ENCODE measurements at regions not wholly inside any gene's neighbourhood (a gene's known extent, or its start where the extent isn't known, plus 50 kb on each side); places are given as distances from the start of the nearest gene placed in this dataset.

DNA sequence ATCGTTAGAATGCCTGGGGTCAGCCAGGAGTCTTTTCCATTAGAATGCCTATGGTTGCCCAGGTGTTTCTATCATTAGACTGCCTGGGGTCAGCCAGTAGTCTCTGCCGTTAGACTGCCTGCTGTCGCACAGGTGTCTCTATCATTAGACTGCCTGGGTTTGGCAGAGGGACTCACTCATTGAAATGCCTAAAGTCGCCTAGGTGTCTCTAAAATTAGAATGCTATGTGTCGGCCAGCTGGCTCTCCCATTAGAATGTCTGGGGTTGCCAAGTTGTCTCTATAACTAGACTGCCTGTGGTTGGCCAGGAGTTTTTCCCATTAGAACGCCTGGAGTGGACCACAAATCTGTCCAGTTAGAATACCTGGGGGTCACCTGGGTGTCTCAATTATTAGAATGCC lies 2266.5 kb downstream of the TP53TG3F start:
- TF ChIP-seq EZH2 (IDR thresholded peaks at IDR 0.05) (no peak), POLR2AphosphoS5 (IDR thresholded peaks at IDR 0.05; ENCODE audit: borderline replicate concordance, low read depth, low read length) (no peak), FOXP2 (optimal IDR thresholded peaks at IDR 0.05; ENCODE audit: control extremely low read depth, extremely low read length, insufficient read depth) (no peak)
